HG03354 (cell line): ENCODE measurements at regions not wholly inside any gene's neighbourhood (a gene's known extent, or its start where the extent isn't known, plus 50 kb on each side); places are given as distances from the start of the nearest gene placed in this dataset.
A peak's percentile ranks its signal among the peaks of the same experiment; 100 is the strongest.

Experiments
- ATAC-seq: cut with Tn5 transposase; IDR thresholded peaks from one replicate; pipeline ENCODE4 v1.9.1; 2021; ENCODE audit warnings: mild to moderate bottlenecking; ENCODE audit not compliant: unreplicated experiment, poor library complexity, severe bottlenecking

GRCh38 chr10:128220021-128220420 lies 93.8 kb upstream of the MKI67 start:
- ATAC-seq = no peak

DNA sequence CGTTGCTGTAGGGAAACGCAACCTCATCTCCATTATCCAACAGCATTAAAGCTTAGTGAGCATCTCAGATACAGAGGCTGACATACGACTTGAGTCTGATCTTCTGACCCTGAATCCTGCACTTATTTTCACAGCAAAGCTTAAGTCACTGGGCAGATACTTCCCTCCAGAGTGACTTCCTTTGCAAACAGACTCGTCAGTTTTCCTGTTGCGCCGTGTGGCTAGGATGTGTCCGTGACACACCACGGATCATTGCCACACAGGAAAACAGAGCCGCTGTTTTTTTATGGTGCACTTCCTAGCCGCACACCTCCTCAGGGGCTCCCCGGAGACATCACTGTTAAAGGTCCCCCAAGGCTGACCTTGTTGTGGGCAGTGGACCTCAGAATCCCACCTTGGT lies 94.9 kb upstream of the MKI67 start:
- no peak for ATAC-seq

- ATAC-seq = no peak
These were observed 95.6 kb upstream of the MKI67 start for GRCh38 chr10:128221807-128222206.

DNA sequence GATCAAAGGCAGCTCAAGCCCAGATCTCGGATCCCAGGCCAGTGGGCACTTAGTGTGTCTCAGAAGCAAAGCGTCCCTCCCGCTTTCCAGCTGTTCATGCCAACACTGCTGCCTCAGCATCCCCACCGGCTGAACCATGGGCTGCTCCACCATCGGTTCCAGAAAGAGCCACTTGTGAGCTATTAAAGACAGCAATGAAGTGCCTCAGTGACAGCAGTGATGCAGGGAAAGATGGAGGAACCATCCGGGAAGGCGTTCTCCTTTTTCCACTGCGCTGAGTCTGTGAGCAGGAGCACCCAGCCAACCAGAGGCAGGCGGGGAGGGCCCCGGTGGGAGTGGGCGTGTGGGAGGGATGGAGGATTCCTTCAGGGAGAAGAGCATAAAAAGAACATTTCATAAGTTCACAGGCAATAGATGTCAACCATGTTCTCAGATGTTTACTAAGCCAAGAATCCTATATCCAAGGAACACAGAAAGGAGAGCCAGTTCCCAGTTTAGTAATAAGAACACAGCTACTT lies 96.2 kb upstream of the MKI67 start:
- no peak for ATAC-seq

DNA sequence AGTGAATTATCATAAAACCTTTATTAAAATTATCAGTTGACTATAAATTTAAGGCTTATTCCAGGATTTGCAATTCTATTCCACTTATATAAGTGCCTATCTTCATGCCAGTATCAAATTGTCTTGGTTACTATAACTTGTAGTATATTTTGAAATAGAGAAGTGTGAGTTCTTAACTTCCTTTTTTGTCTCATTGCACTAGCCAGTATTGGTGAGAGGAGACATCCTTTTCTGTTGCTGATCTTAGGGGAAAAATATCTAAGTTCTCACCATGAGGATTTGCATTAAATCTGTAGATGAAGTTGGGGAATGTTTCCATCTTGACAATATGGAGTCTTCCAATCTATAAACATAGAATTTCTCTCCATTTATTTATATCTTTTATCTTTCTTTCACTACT lies 104.2 kb upstream of the MKI67 start:
- no peak for ATAC-seq

DNA sequence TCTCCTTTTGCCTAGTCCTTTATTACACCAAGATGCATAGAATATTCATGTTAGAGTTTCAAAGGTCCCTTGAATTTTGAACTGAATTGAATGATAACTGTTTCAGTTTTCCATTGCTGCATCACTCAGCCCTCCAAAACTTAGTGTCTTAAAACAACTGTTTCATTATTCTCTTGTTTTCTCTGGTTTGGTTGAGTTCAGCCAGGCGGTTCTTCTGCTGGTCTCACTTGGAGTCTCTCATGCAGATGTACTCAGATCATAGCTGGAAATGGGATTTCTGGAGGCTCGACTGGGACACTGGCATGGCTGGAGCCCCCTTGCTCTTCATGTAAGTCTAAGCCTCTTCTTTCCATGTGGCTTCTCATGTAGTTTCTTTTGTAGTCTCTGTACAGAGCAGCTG lies 107.2 kb upstream of the MKI67 start:
- no peak for ATAC-seq

- no peak for ATAC-seq
These were observed 111.5 kb upstream of the MKI67 start for GRCh38 chr10:128237710-128238109.

GRCh38 chr10:128241023-128241422 lies 114.8 kb upstream of the MKI67 start:
- ATAC-seq = no peak

DNA sequence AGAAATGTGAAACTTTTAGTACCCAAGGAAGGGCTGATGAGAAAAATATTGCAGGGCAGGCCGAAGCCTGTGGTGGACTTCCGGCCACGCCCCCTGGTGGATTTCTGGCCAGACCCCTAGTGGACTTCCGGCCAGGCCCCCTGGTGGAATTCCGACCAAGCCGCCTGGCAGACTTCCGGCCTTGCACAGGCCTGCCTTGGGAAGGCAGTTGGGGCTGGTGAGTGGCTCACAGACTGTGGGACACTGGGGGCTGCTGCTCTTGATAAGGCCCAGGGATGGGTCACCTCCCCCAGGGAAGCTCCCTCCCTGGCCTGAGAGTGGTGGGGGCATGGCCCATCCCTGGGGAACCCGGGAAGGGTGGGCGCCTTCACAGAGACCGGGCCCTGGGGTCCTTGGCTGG lies 116.4 kb upstream of the MKI67 start:
- no peak for ATAC-seq

DNA sequence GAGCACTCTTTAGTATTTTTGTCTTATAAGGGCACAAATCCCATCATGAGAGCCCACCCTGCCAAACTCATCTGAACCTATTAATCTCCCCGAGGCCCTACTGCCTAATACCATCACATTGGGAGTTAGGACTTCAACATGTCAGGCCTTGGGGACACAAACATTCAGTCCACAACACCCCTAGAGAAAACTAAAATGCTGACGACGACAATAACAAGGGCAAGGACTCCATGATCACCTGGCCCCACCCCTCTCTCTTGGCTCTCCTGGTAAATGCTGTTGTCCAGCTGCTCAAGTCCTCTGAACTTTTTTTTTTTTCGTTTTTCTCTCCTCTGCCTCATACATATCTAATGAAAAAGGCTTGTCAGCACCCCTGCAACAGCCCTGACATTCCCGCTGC lies 118.8 kb upstream of the MKI67 start:
- no peak for ATAC-seq

DNA sequence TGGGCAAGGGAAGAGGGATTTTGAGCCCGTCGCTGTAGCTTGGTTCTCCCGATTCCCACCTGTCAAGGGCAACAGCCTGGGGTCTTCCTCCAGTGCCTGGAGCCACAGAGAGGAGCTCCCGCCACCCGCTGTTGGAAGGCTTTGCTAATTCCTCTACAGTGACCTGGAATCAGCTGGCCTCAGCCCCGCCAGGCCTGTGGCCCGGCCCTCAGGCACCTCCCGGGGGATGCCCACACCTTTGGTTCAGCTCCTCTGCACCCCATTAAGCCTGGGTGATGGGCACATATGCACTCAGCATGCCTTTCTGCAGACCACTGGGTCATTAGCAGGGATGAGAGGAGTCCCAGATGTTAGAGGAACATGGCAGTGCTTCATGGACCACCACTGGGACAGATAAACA lies 121.4 kb upstream of the MKI67 start:
- no peak for ATAC-seq

DNA sequence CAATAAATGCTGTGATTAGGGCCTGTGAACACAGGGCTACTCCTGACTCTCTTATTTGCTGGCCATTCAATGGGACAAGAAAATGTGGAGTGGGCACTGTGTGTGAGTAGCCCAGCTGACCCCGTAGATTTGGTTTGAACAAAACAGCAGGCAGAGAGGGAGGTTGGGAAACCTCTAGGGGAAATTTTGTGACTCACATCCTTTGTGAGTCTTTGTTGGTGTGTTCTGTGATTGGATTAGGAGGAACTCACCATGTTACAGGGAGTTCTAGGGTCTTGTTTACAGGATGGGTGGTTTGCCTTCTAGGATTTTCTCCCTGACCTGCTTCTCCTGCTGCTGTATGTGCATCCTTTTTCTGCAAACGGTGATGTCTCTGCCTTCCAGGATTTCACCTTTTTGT lies 128.3 kb upstream of the MKI67 start:
- no peak for ATAC-seq

DNA sequence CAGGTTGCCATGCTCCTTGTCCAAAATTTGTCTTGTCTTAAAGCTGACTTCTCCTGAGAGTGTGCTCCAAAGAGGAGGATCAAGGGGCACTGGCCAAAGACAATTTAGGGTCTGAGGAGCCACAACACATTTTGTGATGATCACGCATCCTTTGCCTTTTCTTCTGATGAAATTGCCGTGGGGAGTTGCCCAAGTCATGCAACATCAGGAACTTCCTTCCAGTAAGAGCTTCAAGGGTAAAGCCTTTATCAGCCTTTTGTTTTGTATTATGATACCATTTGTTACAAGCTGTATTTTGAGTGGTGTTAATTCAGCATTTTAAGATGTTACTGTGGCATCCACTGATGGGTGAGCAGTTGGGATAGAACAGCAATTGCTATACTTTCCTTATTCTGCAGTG lies 131.2 kb upstream of the MKI67 start:
- no peak for ATAC-seq

- no peak for ATAC-seq
These were observed 132.3 kb upstream of the MKI67 start for GRCh38 chr10:128258421-128258976.

DNA sequence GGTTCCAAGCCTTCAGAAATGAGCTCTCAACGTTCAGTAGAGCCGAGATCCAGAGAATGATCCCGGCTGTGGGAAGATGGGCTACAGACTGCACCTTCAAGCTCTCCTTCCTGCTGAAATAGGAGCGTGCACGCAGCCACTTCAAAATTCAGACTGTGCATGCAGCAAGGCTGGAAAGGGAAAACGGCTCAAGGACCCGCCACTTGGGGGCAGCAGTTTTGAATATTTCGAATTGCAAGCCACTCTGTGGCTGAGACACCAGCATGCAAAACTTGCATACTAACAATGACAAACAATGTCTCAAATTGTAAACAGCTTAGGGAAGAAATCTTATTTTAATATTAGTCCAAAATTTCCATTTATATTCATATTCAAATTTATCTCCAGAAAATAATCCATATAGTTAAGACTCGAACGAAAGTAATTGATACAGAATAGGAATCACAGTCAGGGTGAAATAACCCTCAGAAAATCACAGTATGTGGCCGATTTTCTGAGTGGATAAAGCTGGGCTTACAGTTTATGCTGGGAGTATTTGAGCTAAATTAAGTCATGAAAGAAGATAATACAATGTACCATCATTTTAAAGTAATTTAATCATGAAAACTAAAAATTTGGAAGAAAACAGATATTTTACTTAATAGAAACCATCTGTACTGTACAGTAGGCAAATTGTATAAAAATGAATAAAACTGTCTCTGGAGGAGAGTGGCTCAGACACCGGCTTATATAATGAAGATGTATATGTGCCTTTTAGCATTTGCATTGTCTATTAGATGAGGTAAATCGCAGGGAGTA lies 137.9 kb upstream of the MKI67 start:
- ATAC-seq = peak; percentile 60

GRCh38 chr10:128265596-128265995 lies 139.4 kb upstream of the MKI67 start:
- ATAC-seq = no peak

GRCh38 chr10:128267581-128267980 lies 141.4 kb upstream of the MKI67 start:
- no peak for ATAC-seq

DNA sequence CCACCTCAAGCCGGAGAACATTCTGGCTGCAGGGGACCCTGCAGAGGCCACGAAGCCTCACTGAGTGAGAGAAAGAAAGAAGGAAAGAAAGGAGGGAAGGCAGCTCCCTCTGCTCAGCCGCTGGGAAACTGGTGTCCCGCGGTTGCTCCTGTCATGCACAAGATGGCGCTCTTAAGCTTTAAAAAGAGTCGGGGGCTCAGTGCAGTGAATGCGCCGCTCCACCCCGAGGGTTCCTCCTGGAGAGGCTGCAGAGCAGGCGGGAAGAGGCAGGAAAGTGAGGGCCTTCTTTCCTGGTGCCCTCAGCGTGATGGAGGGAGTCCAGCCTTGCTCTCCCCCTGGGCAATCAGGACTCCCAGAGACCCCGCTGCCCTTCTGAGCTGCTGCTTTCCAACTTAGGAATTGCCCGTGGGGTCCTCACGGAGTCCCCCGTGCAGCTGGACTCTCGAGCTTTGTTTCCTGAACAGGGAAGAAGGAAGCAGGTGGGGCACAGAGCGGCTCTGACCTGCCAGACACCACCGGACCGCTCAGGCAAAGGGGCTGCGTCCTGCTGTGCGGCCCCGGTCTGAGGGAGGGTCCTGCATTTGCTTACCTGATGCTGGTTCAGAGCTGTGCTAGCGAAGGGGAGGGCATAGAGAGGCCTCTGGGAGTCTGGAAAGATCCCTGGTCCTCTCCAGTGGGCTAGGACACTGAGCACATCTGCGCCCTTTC lies 141.9 kb upstream of the MKI67 start:
- no peak for ATAC-seq

DNA sequence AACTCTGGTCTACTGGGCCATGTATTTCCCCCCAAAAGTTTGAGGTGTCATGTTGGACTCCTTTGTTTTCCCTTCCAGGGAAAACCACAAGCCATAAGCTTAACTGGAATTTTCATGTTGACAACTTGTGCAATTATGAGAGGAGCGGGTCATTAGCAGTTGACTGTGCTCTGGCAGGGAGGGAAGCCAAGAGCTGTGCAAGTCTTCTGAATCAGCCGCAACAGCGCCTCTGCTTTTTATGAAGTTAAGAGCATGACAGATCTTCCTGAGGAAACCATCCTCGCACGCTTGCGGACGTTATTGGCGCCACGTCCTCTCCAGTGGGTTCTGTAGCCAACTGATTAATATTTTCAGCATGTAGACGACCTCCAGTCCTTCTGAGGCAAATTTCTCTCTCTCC lies 148.7 kb upstream of the MKI67 start:
- ATAC-seq = no peak

DNA sequence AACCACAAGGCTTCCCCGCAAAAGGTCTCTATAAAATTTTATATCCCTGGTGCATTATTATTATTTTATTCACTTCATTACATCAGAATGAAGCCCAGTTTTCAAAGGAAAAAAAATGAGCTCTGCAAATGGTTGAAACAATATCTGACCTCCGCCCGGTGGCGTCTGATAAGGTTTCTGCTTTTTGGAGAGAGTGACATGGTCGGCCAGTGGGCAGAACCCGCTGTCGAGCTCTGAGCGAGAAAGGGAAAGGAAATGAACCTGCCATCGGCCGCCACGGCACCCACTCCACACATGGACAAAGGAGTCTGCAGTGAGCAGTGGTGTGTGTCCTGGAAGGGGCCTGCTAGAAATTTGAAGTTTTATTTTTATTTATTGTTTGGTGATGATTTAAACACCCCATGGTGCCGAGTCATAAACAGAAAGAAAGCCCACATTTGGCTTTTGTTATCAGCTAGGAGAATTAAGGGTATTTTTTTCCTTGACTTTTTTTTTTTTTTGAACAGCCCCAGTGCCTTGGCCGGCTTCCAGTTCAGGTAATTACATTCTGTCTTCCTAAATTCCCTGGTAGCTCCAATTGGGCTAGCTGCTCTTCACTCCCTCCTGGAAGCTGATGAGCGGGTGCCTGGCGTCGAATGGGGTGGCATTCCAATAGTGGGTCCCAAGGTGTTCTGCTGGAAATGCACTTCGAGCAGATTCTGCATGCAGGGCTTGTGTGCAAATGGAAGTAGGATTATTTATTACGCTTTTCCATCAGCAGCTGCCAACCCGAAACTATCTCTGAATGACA lies 149.4 kb upstream of the MKI67 start:
- no peak for ATAC-seq
